ENCODE measurements at regions not wholly inside any gene's neighbourhood (a gene's known extent, or its start where the extent isn't known, plus 50 kb on each side); places are given as distances from the start of the nearest gene placed in this dataset.

GRCh38 chrX:20712811-20713210 is 446.1 kb upstream of the RPS6KA3 start:
- Histone ChIP-seq H3K4me1 (no peaks in the 10 kb centered on the region), H3K36me3 (no peaks in the 10 kb centered on the region), H3K9me3 (no peaks in the 10 kb centered on the region), H3K4me3 (no peak overlapping the region), H3K27me3 (replicated peaks in 1 of 7) (no peaks in the 10 kb centered on the region), H3K27ac (no peak overlapping the region)
- no peak for TF ChIP-seq POLR2AphosphoS5 (IDR thresholded peaks at IDR 0.05)
- no peak for TF ChIP-seq POLR2A (IDR thresholded peaks at IDR 0.05)
- TF ChIP-seq CTCF (IDR thresholded peaks at IDR 0.05 in 8 of 11, conservative IDR thresholded peaks at IDR 0.05 in 3 of 11), result no peak
- intact Hi-C loops (cut with DNase I; ENCODE audit: low total_unique reads), result no loop called here
- no peak for DNase-seq
- WGBS, 5 donors, result 21 to 57% (median 31%) methylated on average over 1 of the region's 1 CpG

GRCh38 chrX:20711366-20711765 is 444.7 kb upstream of the RPS6KA3 start:
- Histone ChIP-seq H3K27ac (no peak overlapping the region), H3K4me3 (no peak overlapping the region), H3K36me3 (no peaks in the 10 kb centered on the region), H3K9me3 (peaks cover 0 to 3% (median 0%) of the 10 kb centered on the region in 8 donors), H3K27me3 (replicated peaks in 1 of 7) (no peaks in the 10 kb centered on the region), H3K4me1 (no peaks in the 10 kb centered on the region)
- DNase-seq, result no peak
- intact Hi-C loops (cut with DNase I; ENCODE audit: low total_unique reads), result no loop called here
- TF ChIP-seq CTCF (IDR thresholded peaks at IDR 0.05 in 8 of 11, conservative IDR thresholded peaks at IDR 0.05 in 3 of 11) (no peak), POLR2A (IDR thresholded peaks at IDR 0.05) (no peak), POLR2AphosphoS5 (IDR thresholded peaks at IDR 0.05) (no peak)
- 48 to 67% (median 62%) methylated on average over 3 of the region's 3 CpGs for WGBS, 5 donors

- Histone ChIP-seq H3K4me3 (no peak overlapping the region), H3K27ac (no peak overlapping the region), H3K27me3 (replicated peaks in 1 of 7) (no peaks in the 10 kb centered on the region), H3K9me3 (peaks cover 0 to 3% (median 0%) of the 10 kb centered on the region in 8 donors), H3K36me3 (no peaks in the 10 kb centered on the region), H3K4me1 (no peaks in the 10 kb centered on the region)
- intact Hi-C loops (cut with DNase I; ENCODE audit: low total_unique reads), result no loop called here
- TF ChIP-seq CTCF (IDR thresholded peaks at IDR 0.05 in 8 of 11, conservative IDR thresholded peaks at IDR 0.05 in 3 of 11) (no peak), POLR2A (IDR thresholded peaks at IDR 0.05) (no peak), POLR2AphosphoS5 (IDR thresholded peaks at IDR 0.05) (no peak)
- no peak for DNase-seq
- WGBS, 5 donors, result 53 to 69% (median 65%) methylated on average over 2 of the region's 2 CpGs
Observed at GRCh38 chrX:20693078-20693477, 426.4 kb upstream of the RPS6KA3 start.

GRCh38 chrX:20686256-20686655 is 419.5 kb upstream of the RPS6KA3 start:
- H3K27ac ChIP-seq, result no peak overlapping the region
- TF ChIP-seq POLR2AphosphoS5 (IDR thresholded peaks at IDR 0.05), result no peak
- TF ChIP-seq CTCF (IDR thresholded peaks at IDR 0.05 in 8 of 11, conservative IDR thresholded peaks at IDR 0.05 in 3 of 11), result no peak
- no peak for TF ChIP-seq POLR2A (IDR thresholded peaks at IDR 0.05)
- intact Hi-C loops (cut with DNase I; ENCODE audit: low total_unique reads), result no loop called here
- WGBS, 5 donors, result 85 to 92% (median 90%) methylated on average over 5 to 7 of the region's 7 CpGs
- DNase-seq, result no peak
- H3K4me1 ChIP-seq, result no peaks in the 10 kb centered on the region
- no peaks in the 10 kb centered on the region for H3K27me3 ChIP-seq (replicated peaks in 1 of 7)
- no peak overlapping the region for H3K4me3 ChIP-seq
- H3K9me3 ChIP-seq, result no peaks in the 10 kb centered on the region
- no peaks in the 10 kb centered on the region for H3K36me3 ChIP-seq

All from spleen (tissue), 11 donors.